ENCODE measurements at regions not wholly inside any gene's neighbourhood (a gene's known extent, or its start where the extent isn't known, plus 50 kb on each side); places are given as distances from the start of the nearest gene placed in this dataset.

DNA sequence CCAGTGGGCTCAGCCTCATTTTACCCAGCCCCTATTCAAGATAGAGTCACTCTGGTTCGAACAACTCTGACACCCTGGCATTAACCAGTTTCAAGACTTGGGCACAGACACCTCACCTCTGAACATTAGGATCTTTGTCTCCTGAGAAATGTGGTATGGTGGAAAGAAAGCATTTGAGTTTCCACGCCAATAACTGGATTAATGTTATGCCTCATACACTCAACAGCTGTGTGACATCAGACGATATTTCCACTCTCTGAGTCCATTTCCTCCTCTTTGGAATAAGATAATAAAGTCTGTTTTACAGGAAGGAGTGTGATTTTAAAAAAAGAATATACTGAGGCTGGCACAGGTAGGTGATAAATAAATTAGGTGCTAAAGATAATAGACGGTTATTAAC is 121.3 kb upstream of the CHL1 start:
- H3K4me1 ChIP-seq (ENCODE audit: insufficient read depth, poor library complexity, severe bottlenecking): no peaks in the 10 kb centered on the region
- no peaks in the 10 kb centered on the region for H3K9me3 ChIP-seq (ENCODE audit: severe bottlenecking)
- ATAC-seq (ENCODE audit: low read depth) (no peak), DNase-seq (ENCODE audit: low spot score) (no peak)
- H3K27me3 ChIP-seq (ENCODE audit: insufficient read depth, poor library complexity, severe bottlenecking): no peaks in the 10 kb centered on the region
- no peak overlapping the region for H3K4me3 ChIP-seq (ENCODE audit: severe bottlenecking)
- no peak overlapping the region for H3K27ac ChIP-seq (ENCODE audit: poor library complexity, severe bottlenecking)
- H3K36me3 ChIP-seq (ENCODE audit: low read depth): no peaks in the 10 kb centered on the region
- TF ChIP-seq CTCF (IDR thresholded peaks at IDR 0.05; ENCODE audit: poor library complexity, severe bottlenecking): no peak

- Histone ChIP-seq H3K9me3 (ENCODE audit: severe bottlenecking) (no peaks in the 10 kb centered on the region), H3K36me3 (ENCODE audit: low read depth) (no peaks in the 10 kb centered on the region), H3K4me1 (ENCODE audit: insufficient read depth, poor library complexity, severe bottlenecking) (no peaks in the 10 kb centered on the region), H3K27me3 (ENCODE audit: insufficient read depth, poor library complexity, severe bottlenecking) (no peaks in the 10 kb centered on the region), H3K27ac (ENCODE audit: poor library complexity, severe bottlenecking) (no peak overlapping the region), H3K4me3 (ENCODE audit: severe bottlenecking) (no peak overlapping the region)
- ATAC-seq (ENCODE audit: low read depth) (no peak), DNase-seq (ENCODE audit: low spot score) (no peak)
- no peak for TF ChIP-seq CTCF (IDR thresholded peaks at IDR 0.05; ENCODE audit: poor library complexity, severe bottlenecking)
Observed at GRCh38 chr3:79542-79941, 117.0 kb upstream of the CHL1 start.

DNA sequence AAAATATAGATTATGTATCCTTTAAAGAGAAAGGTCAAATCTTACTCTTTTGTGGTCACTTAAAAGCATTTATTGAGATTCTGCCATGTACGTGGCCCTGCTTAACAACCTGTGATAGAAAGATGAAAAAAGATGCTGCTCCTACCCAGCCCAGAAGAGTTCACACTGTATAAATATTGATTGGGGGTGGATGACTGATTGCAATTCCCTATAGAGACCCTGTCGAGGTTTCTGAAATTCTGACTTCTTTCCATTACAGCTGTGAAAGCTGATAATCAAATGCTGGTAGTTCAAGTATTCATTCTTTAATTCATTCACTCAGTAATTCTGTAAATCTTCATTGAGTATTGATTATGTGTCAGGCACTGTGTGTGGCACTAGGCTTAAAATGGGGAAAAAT is 114.1 kb upstream of the CHL1 start:
- Histone ChIP-seq H3K36me3 (ENCODE audit: low read depth) (no peaks in the 10 kb centered on the region), H3K4me1 (ENCODE audit: insufficient read depth, poor library complexity, severe bottlenecking) (no peaks in the 10 kb centered on the region), H3K4me3 (ENCODE audit: severe bottlenecking) (no peak overlapping the region), H3K9me3 (ENCODE audit: severe bottlenecking) (no peaks in the 10 kb centered on the region), H3K27ac (ENCODE audit: poor library complexity, severe bottlenecking) (no peak overlapping the region), H3K27me3 (ENCODE audit: insufficient read depth, poor library complexity, severe bottlenecking) (no peaks in the 10 kb centered on the region)
- ATAC-seq (ENCODE audit: low read depth): no peak
- DNase-seq (ENCODE audit: low spot score): no peak
- TF ChIP-seq CTCF (IDR thresholded peaks at IDR 0.05; ENCODE audit: poor library complexity, severe bottlenecking): no peak

- Histone ChIP-seq H3K4me1 (ENCODE audit: insufficient read depth, poor library complexity, severe bottlenecking) (no peaks in the 10 kb centered on the region), H3K27ac (ENCODE audit: poor library complexity, severe bottlenecking) (no peak overlapping the region), H3K4me3 (ENCODE audit: severe bottlenecking) (no peak overlapping the region), H3K27me3 (ENCODE audit: insufficient read depth, poor library complexity, severe bottlenecking) (no peaks in the 10 kb centered on the region), H3K36me3 (ENCODE audit: low read depth) (no peaks in the 10 kb centered on the region), H3K9me3 (ENCODE audit: severe bottlenecking) (no peaks in the 10 kb centered on the region)
- ATAC-seq (ENCODE audit: low read depth): no peak
- no peak for TF ChIP-seq CTCF (IDR thresholded peaks at IDR 0.05; ENCODE audit: poor library complexity, severe bottlenecking)
- DNase-seq (ENCODE audit: low spot score): no peak
Observed at GRCh38 chr3:83096-83495, 113.5 kb upstream of the CHL1 start.

GRCh38 chr3:85180-85579 is 111.4 kb upstream of the CHL1 start:
- Histone ChIP-seq H3K27ac (ENCODE audit: poor library complexity, severe bottlenecking) (no peak overlapping the region), H3K36me3 (ENCODE audit: low read depth) (no peaks in the 10 kb centered on the region), H3K9me3 (ENCODE audit: severe bottlenecking) (no peaks in the 10 kb centered on the region), H3K4me1 (ENCODE audit: insufficient read depth, poor library complexity, severe bottlenecking) (no peaks in the 10 kb centered on the region), H3K27me3 (ENCODE audit: insufficient read depth, poor library complexity, severe bottlenecking) (no peaks in the 10 kb centered on the region), H3K4me3 (ENCODE audit: severe bottlenecking) (no peak overlapping the region)
- DNase-seq (ENCODE audit: low spot score): no peak
- TF ChIP-seq CTCF (IDR thresholded peaks at IDR 0.05; ENCODE audit: poor library complexity, severe bottlenecking): no peak
- ATAC-seq (ENCODE audit: low read depth): no peak

Data from RWPE2 (cell line).